ENCODE measurements at regions not wholly inside any gene's neighbourhood (a gene's known extent, or its start where the extent isn't known, plus 50 kb on each side); places are given as distances from the start of the nearest gene placed in this dataset.

DNA sequence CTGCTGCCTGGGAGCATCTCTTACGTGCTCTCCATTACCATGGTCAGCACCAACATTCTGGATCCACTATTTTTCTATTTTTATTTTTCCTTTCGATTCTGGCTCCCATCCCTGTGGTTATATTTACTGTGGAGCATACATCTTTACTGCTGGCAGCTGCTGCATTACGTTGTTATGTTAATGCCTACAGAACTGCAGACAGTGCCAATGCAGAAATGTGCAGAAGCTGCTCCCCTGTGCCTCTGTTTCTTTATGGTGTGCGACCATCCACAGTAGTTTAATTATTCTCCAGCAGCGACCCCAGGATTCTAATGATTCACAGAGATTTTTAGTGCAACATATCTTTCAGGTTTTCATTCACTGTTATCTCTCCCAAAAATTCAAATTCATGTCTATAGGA lies 911.7 kb upstream of the SLITRK6 start:
- no peak overlapping the region for H3K4me3 ChIP-seq (ENCODE audit: low read length)
- no peak overlapping the region for H2AFZ ChIP-seq (ENCODE audit: low read length)
- DNase-seq, result no peak
- H3F3A ChIP-seq (ENCODE audit: insufficient read depth, low read length), result no peaks in the 10 kb centered on the region
- H4K20me1 ChIP-seq (ENCODE audit: insufficient read depth, low read length), result no peaks in the 10 kb centered on the region
- H3K79me2 ChIP-seq (ENCODE audit: low read length), result no peaks in the 10 kb centered on the region
- H3K9me3 ChIP-seq (replicated peaks; ENCODE audit: insufficient read depth, low read length), result no peaks in the 10 kb centered on the region
- H3K4me1 ChIP-seq (ENCODE audit: low read length), result no peaks in the 10 kb centered on the region
- H3K9me2 ChIP-seq (replicated peaks; ENCODE audit: insufficient read depth, low read length), result no peaks in the 10 kb centered on the region
- no peak overlapping the region for H3K4me2 ChIP-seq (ENCODE audit: low read depth, low read length)
- no peaks in the 10 kb centered on the region for H3K36me3 ChIP-seq (replicated peaks; ENCODE audit: insufficient read depth, low read length)
- H3K27ac ChIP-seq (ENCODE audit: low read length), result no peak overlapping the region
- no peaks in the 10 kb centered on the region for H3K27me3 ChIP-seq (replicated peaks; ENCODE audit: insufficient read depth, low read length)
- TF ChIP-seq, protein P1, sequence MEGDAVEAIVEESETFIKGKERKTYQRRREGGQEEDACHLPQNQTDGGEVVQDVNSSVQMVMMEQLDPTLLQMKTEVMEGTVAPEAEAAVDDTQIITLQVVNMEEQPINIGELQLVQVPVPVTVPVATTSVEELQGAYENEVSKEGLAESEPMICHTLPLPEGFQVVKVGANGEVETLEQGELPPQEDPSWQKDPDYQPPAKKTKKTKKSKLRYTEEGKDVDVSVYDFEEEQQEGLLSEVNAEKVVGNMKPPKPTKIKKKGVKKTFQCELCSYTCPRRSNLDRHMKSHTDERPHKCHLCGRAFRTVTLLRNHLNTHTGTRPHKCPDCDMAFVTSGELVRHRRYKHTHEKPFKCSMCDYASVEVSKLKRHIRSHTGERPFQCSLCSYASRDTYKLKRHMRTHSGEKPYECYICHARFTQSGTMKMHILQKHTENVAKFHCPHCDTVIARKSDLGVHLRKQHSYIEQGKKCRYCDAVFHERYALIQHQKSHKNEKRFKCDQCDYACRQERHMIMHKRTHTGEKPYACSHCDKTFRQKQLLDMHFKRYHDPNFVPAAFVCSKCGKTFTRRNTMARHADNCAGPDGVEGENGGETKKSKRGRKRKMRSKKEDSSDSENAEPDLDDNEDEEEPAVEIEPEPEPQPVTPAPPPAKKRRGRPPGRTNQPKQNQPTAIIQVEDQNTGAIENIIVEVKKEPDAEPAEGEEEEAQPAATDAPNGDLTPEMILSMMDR (IDR thresholded peaks at IDR 0.05; ENCODE audit: low read length), result no peak
- TF ChIP-seq EZH2phosphoT487 (IDR thresholded peaks at IDR 0.05; ENCODE audit: low read length) (no peak), EZH2 (optimal IDR thresholded peaks at IDR 0.05; ENCODE audit: low read depth, low read length) (no peak)
- no peak overlapping the region for H3K9ac ChIP-seq (ENCODE audit: low read length)

DNA sequence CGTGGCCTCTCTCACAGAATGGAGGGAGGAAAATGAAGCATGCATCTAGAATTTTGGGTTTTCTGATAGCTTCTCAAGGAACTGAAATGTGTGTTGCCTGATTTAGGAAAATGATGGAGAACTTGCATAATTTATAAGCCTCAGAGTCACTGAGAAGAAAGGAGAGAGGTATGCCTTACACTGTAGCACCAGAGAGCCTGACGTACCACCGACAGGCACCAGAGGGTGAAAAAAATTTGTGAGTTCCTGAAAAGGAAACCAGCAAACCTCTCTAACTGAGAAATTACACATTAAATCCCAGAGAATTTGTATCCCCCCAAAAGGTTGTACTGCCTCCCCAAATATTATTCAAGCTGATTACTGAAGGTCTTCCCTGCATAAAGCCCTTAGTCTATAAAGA lies 915.3 kb upstream of the SLITRK6 start:
- Histone ChIP-seq H3K4me3 (ENCODE audit: low read length) (no peak overlapping the region), H3K79me2 (ENCODE audit: low read length) (no peaks in the 10 kb centered on the region), H3K4me1 (ENCODE audit: low read length) (no peaks in the 10 kb centered on the region), H4K20me1 (ENCODE audit: insufficient read depth, low read length) (no peaks in the 10 kb centered on the region), H3K4me2 (ENCODE audit: low read depth, low read length) (no peak overlapping the region), H2AFZ (ENCODE audit: low read length) (no peak overlapping the region), H3K27ac (ENCODE audit: low read length) (no peak overlapping the region), H3K9ac (ENCODE audit: low read length) (no peak overlapping the region), H3K27me3 (replicated peaks; ENCODE audit: insufficient read depth, low read length) (no peaks in the 10 kb centered on the region), H3K9me3 (replicated peaks; ENCODE audit: insufficient read depth, low read length) (no peaks in the 10 kb centered on the region), H3K36me3 (replicated peaks; ENCODE audit: insufficient read depth, low read length) (no peaks in the 10 kb centered on the region), H3F3A (ENCODE audit: insufficient read depth, low read length) (no peaks in the 10 kb centered on the region), H3K9me2 (replicated peaks; ENCODE audit: insufficient read depth, low read length) (no peaks in the 10 kb centered on the region)
- TF ChIP-seq EZH2phosphoT487 (IDR thresholded peaks at IDR 0.05; ENCODE audit: low read length) (no peak), EZH2 (optimal IDR thresholded peaks at IDR 0.05; ENCODE audit: low read depth, low read length) (no peak)
- TF ChIP-seq, protein P1 (IDR thresholded peaks at IDR 0.05; ENCODE audit: low read length), result no peak
- DNase-seq, result no peak

DNA sequence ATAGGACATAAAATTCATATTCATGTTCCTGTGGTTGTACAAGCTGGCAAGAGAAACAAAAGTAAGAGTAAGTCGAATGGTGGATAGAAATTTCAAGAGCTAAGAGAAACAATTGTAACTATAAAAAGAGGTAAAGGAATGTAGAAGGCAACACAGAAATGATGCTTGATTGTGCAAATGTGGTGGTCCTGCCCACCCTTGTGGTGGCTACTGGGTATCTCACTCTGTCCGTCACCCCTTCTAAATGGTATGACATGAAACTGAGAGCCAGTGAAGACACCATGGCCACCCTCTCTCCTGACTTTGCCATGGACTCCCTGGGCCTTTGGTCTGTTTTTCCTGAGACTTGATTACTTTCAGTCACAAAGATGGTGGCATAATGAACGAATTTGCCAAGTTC lies 925.9 kb upstream of the SLITRK6 start:
- H4K20me1 ChIP-seq (ENCODE audit: insufficient read depth, low read length), result no peaks in the 10 kb centered on the region
- H3K27me3 ChIP-seq (replicated peaks; ENCODE audit: insufficient read depth, low read length), result no peaks in the 10 kb centered on the region
- H3K4me2 ChIP-seq (ENCODE audit: low read depth, low read length), result no peak overlapping the region
- no peak overlapping the region for H3K27ac ChIP-seq (ENCODE audit: low read length)
- H3K4me1 ChIP-seq (ENCODE audit: low read length), result no peaks in the 10 kb centered on the region
- no peak overlapping the region for H3K4me3 ChIP-seq (ENCODE audit: low read length)
- H2AFZ ChIP-seq (ENCODE audit: low read length), result no peak overlapping the region
- TF ChIP-seq, protein P1 (IDR thresholded peaks at IDR 0.05; ENCODE audit: low read length), result no peak
- TF ChIP-seq EZH2 (optimal IDR thresholded peaks at IDR 0.05; ENCODE audit: low read depth, low read length) (no peak), EZH2phosphoT487 (IDR thresholded peaks at IDR 0.05; ENCODE audit: low read length) (no peak)
- DNase-seq, result no peak
- no peaks in the 10 kb centered on the region for H3F3A ChIP-seq (ENCODE audit: insufficient read depth, low read length)
- H3K36me3 ChIP-seq (replicated peaks; ENCODE audit: insufficient read depth, low read length), result no peaks in the 10 kb centered on the region
- no peaks in the 10 kb centered on the region for H3K79me2 ChIP-seq (ENCODE audit: low read length)
- H3K9me2 ChIP-seq (replicated peaks; ENCODE audit: insufficient read depth, low read length), result no peaks in the 10 kb centered on the region
- H3K9ac ChIP-seq (ENCODE audit: low read length), result no peak overlapping the region
- H3K9me3 ChIP-seq (replicated peaks; ENCODE audit: insufficient read depth, low read length), result no peaks in the 10 kb centered on the region

All from MM.1S (cell line).